ENCODE measurements at regions not wholly inside any gene's neighbourhood (a gene's known extent, or its start where the extent isn't known, plus 50 kb on each side); places are given as distances from the start of the nearest gene placed in this dataset.

GRCh38 chr9:73531658-73532057 lies 380.0 kb downstream of the ANXA1 start:
- H2AK9ac ChIP-seq (replicated peaks; ENCODE audit: low read depth, low read length, poor library complexity), result no peak overlapping the region
- no peak overlapping the region for H4K8ac ChIP-seq (ENCODE audit: low read depth in 2 of 2, low read length in 2 of 2)
- in situ Hi-C loops (cut with MboI; ENCODE audit: low sequenced_read_pairs) (no loop called here), dilution Hi-C loops (cut with HindIII; ENCODE audit: low sequenced_read_pairs, unreplicated experiment) (no loop called here), intact Hi-C loops (cut with micrococcal nuclease) (no loop called here)
- H4K5ac ChIP-seq (ENCODE audit: low read depth, low read length), result no peak overlapping the region
- no peaks in the 10 kb centered on the region for H3K4me1 ChIP-seq (ENCODE audit: control insufficient read depth, insufficient read depth, low read length)
- no peak overlapping the region for H2BK120ac ChIP-seq (ENCODE audit: low read depth, low read length)
- H3K14ac ChIP-seq (replicated peaks; ENCODE audit: low read depth, low read length), result no peak overlapping the region
- H3K23ac ChIP-seq (ENCODE audit: low read depth, low read length), result no peak overlapping the region
- H3K4me3 ChIP-seq (ENCODE audit: insufficient read depth, low read depth, low read length), result no peak overlapping the region
- POLR2A ChIA-PET (ENCODE audit: unreplicated experiment), result no interaction called here
- H2BK20ac ChIP-seq (ENCODE audit: low read depth, low read length), result no peak overlapping the region
- TF ChIP-seq ELK1 (IDR thresholded peaks at IDR 0.05; ENCODE audit: borderline replicate concordance, low read depth, low read length) (no peak), CHD1 (IDR thresholded peaks at IDR 0.05; ENCODE audit: low read depth, low read length) (no peak), MAZ (IDR thresholded peaks at IDR 0.05; ENCODE audit: borderline replicate concordance, low read depth, low read length) (no peak), NFE2L2 (IDR thresholded peaks at IDR 0.05; ENCODE audit: low read depth, low read length) (no peak), SMC3 (IDR thresholded peaks at IDR 0.05; ENCODE audit: low read depth, low read length) (no peak), FOS (IDR thresholded peaks at IDR 0.05; ENCODE audit: low read depth, low read length) (no peak)
- peaks cover 2% of the 10 kb centered on the region; the same call in 1 of the 2 replicates for H3K9me3 ChIP-seq (ENCODE audit: control insufficient read depth, insufficient read depth, low read length)
- CTCF ChIA-PET, result no interaction called here
- H4K20me1 ChIP-seq (ENCODE audit: insufficient read depth, low read length), result no peaks in the 10 kb centered on the region
- no peak overlapping the region for H3K9ac ChIP-seq (ENCODE audit: low read depth, low read length)
- no peak overlapping the region for H3K56ac ChIP-seq (ENCODE audit: extremely low read depth, insufficient read depth, low read length)
- no peak overlapping the region for H3K27ac ChIP-seq (ENCODE audit: insufficient read depth, low read length)
- no peak overlapping the region for H3K18ac ChIP-seq (ENCODE audit: low read depth, low read length)
- no peak overlapping the region for H2BK15ac ChIP-seq (ENCODE audit: low read depth, low read length)
- ATAC-seq (ENCODE audit: low read depth) (no peak), DNase-seq (no peak)
- no peak overlapping the region for H2AFZ ChIP-seq (replicated peaks; ENCODE audit: low read length, poor library complexity)
- H2BK5ac ChIP-seq (ENCODE audit: low read depth, low read length, poor library complexity, severe bottlenecking), result no peak overlapping the region
- no peak overlapping the region for H3K4ac ChIP-seq (ENCODE audit: low read depth, low read length)
- no CpG with 5 or more reads among the region's 4 CpGs for WGBS, 2 experiments (ENCODE audit: extremely low coverage in 2 of 2, insufficient read length in 1 of 2)
- H3K79me1 ChIP-seq (ENCODE audit: low read depth in 1 of 2, low read length in 2 of 2), result no peaks in the 10 kb centered on the region
- H3K9me1 ChIP-seq (ENCODE audit: insufficient read depth, low read length), result no peaks in the 10 kb centered on the region
- no peaks in the 10 kb centered on the region for H3K36me3 ChIP-seq (ENCODE audit: control insufficient read depth, insufficient read depth, low read length)
- H3K4me2 ChIP-seq (ENCODE audit: low read depth, low read length), result no peak overlapping the region
- BruUV-seq (replicated peaks), result no TSS peak
- no peaks in the 10 kb centered on the region for H3K27me3 ChIP-seq (ENCODE audit: control insufficient read depth, insufficient read depth, low read length)
- H2AK5ac ChIP-seq (ENCODE audit: low read depth, low read length), result no peak overlapping the region
- no peak overlapping the region for H4K91ac ChIP-seq (ENCODE audit: insufficient read depth, low read depth, low read length)

All from IMR-90 (cell line).